Fibroblast of lung (primary cell): ENCODE measurements at regions not wholly inside any gene's neighbourhood (a gene's known extent, or its start where the extent isn't known, plus 50 kb on each side); places are given as distances from the start of the nearest gene placed in this dataset.

Experiments
- EZH2 ChIP-seq: IDR thresholded peaks from 2 replicates; pipeline ENCODE4 v1.5.1; 2012; ENCODE audit warnings: low read length, control low read depth, mild to moderate bottlenecking; ENCODE audit errors: missing control alignments
- TF ChIP-seq, protein P1 (sequence below), 2 donors: IDR thresholded peaks in 1 of 2; conservative IDR thresholded peaks in 1 of 2; 1 replicate in 1 of 2; 2 replicates in 1 of 2; pipeline ENCODE4 v1.5.1; 2011 to 2012; ENCODE audit warnings: low read length in 2 of 2, control low read depth in 1 of 2, inconsistent platforms in 1 of 2, low read depth in 1 of 2, mild to moderate bottlenecking in 1 of 2

DNA sequence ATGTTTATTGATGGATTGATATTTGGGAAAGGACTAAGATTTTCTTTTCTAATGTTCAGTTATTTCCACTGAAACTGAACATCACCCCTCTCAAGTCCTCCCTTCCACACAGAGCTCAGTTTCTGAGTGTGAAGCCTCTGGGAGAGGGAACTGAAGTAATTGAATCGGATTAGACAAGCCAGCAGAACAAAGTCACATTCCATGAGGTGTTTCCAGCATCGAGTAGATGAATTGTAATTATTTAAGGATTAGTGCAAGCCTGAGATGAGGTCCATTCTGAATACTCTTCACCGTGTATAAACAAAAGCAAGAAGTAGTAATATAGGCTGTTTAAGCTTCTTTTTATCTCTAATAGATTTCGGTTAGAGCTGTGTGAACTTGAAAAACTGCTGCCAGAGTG, 2060.5 kb downstream of the MAT2B start:
- TF ChIP-seq, protein P1, sequence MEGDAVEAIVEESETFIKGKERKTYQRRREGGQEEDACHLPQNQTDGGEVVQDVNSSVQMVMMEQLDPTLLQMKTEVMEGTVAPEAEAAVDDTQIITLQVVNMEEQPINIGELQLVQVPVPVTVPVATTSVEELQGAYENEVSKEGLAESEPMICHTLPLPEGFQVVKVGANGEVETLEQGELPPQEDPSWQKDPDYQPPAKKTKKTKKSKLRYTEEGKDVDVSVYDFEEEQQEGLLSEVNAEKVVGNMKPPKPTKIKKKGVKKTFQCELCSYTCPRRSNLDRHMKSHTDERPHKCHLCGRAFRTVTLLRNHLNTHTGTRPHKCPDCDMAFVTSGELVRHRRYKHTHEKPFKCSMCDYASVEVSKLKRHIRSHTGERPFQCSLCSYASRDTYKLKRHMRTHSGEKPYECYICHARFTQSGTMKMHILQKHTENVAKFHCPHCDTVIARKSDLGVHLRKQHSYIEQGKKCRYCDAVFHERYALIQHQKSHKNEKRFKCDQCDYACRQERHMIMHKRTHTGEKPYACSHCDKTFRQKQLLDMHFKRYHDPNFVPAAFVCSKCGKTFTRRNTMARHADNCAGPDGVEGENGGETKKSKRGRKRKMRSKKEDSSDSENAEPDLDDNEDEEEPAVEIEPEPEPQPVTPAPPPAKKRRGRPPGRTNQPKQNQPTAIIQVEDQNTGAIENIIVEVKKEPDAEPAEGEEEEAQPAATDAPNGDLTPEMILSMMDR (conservative IDR thresholded peaks at IDR 0.05 in 1 of 2, IDR thresholded peaks at IDR 0.05 in 1 of 2; ENCODE audit: low read depth in 1 of 2, low read length in 2 of 2): no peak
- TF ChIP-seq EZH2: no peak
